Upper lobe of right lung (tissue), 1 donor: ENCODE measurements at regions not wholly inside any gene's neighbourhood (a gene's known extent, or its start where the extent isn't known, plus 50 kb on each side); places are given as distances from the start of the nearest gene placed in this dataset.
"Not testable (repeated sequence)": the region's sequence is repeated elsewhere in the genome, so short reads cannot be mapped to it uniquely, and the experiment has no call there.

Experiments
- ATAC-seq: fragments of 200-7000 bp; cut with Tn5 transposase; one replicate; pipeline ENCODE4 v1.9.1; 2020; ENCODE audit warnings: mild to moderate bottlenecking, moderate library complexity
- DNase-seq: peaks from one replicate; pipeline ENCODE4 v3.0.0-alpha.2; 2020
- H3K27ac ChIP-seq: fragments of 200-600 bp; one replicate; pipeline ENCODE4 v1.8.0; 2022
- H3K27me3 ChIP-seq: fragments of 200-600 bp; one replicate; pipeline ENCODE4 v1.8.0; 2022; ENCODE audit warnings: mild to moderate bottlenecking
- H3K36me3 ChIP-seq: fragments of 200-600 bp; one replicate; pipeline ENCODE4 v1.8.0; 2022
- H3K4me1 ChIP-seq: fragments of 200-600 bp; one replicate; pipeline ENCODE4 v1.8.0; 2022
- H3K4me3 ChIP-seq: fragments of 200-600 bp; one replicate; pipeline ENCODE4 v1.8.0; 2022; ENCODE audit warnings: mild to moderate bottlenecking
- H3K9me3 ChIP-seq: fragments of 200-600 bp; one replicate; pipeline ENCODE4 v1.8.0; 2022
- intact Hi-C: fragments of 100-400 bp; cut with DNase I; formaldehyde crosslinking; loops from one replicate; pipeline ENCODE4 v1.11.0; 2022
- TF ChIP-seq, protein P1 (sequence below): fragments of 200-600 bp; IDR thresholded peaks from one replicate; pipeline ENCODE4 v1.8.0; 2022; ENCODE audit warnings: antibody characterized with exemption
- donor health status: DM: no; HTN: yes; CAD: no; lungs with severe emphysema.

DNA sequence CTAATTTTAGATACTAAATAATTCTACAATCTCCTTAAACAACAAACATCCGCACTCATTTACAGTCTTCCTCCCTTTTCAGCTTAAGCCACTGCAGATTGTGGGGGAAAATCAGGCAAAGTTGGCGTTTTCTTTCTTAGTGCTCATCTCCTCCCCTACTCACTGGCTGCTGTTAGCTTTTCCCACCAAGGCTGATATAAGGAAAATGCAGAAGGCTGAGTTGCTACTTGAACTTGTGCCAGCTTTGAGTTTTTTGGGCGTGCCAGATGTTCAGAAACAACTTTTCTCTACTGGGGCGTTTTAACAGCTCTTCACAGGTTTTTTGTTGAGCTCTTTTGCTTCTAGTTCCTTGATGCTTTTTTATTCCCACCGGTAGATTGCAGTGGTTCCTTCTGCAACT, 222.0 kb downstream of the PYDC2 start:
- no peak for ATAC-seq
- no peak for DNase-seq
- TF ChIP-seq, protein P1, sequence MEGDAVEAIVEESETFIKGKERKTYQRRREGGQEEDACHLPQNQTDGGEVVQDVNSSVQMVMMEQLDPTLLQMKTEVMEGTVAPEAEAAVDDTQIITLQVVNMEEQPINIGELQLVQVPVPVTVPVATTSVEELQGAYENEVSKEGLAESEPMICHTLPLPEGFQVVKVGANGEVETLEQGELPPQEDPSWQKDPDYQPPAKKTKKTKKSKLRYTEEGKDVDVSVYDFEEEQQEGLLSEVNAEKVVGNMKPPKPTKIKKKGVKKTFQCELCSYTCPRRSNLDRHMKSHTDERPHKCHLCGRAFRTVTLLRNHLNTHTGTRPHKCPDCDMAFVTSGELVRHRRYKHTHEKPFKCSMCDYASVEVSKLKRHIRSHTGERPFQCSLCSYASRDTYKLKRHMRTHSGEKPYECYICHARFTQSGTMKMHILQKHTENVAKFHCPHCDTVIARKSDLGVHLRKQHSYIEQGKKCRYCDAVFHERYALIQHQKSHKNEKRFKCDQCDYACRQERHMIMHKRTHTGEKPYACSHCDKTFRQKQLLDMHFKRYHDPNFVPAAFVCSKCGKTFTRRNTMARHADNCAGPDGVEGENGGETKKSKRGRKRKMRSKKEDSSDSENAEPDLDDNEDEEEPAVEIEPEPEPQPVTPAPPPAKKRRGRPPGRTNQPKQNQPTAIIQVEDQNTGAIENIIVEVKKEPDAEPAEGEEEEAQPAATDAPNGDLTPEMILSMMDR = no peak

DNA sequence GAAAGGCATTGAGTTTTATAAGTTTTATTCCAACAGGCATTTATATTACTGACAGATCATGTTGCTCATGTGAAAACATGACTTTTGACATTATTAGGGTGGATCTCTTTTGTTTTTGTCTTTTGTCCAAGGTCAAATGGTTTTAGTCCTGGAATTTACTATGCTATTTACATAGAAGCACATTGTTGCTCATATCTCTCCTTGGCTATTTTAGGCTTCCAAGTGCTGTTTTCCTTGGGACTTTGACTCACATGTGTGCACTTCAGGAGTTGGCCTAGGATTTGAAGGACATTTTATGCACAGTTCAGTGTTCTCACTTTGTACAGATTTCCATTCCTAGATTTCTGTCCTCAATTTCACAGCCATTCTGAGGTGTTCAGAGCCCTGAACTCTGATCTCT, 225.7 kb downstream of the PYDC2 start:
- no peaks in the 10 kb centered on the region for H3K27me3 ChIP-seq
- intact Hi-C loops = no loop called here
- no peaks in the 10 kb centered on the region for H3K4me1 ChIP-seq
- H3K27ac ChIP-seq = no peak overlapping the region
- no peaks in the 10 kb centered on the region for H3K9me3 ChIP-seq
- TF ChIP-seq, protein P1 = no peak
- ATAC-seq (no peak), DNase-seq (no peak)
- no peak overlapping the region for H3K4me3 ChIP-seq
- no peaks in the 10 kb centered on the region for H3K36me3 ChIP-seq

More for the DNA sequence above, 222.0 kb downstream of the PYDC2 start:
- Histone ChIP-seq H3K4me1 (no peaks in the 10 kb centered on the region), H3K36me3 (no peaks in the 10 kb centered on the region), H3K27ac (no peak overlapping the region), H3K4me3 (no peak overlapping the region), H3K9me3 (no peaks in the 10 kb centered on the region), H3K27me3 (no peaks in the 10 kb centered on the region)
- intact Hi-C loops = no loop called here

DNA sequence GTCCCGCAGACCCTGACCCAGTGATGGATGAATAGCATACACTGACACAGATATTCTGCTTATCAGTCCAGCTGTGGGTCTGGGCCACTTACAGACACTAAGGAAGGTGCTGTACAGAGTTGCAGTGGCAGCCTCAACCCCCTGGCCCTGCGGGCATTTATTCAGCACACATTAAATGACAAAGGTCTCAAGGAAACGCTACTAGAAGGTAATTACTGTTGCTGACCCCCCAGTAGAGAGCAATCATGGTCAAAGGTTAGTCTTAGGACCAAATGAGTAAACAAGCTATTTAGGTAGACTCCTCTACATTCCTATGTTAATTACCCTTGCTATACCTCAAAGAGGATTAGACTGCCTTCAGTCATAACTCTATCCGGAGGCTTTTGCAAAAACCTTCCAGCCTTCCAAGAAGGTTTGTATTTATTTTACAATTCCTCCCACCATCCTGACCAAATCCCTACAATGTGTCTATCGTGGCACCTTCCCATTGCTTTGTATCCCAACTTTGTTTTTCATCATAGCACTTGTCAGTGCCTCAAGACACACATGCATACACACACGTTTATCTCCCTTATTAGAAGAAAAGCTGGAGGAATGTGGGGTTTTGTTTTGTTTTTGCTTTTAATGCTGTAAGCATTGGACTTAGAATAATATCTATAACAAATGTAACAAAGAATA, 227.9 kb downstream of the PYDC2 start:
- H3K27ac ChIP-seq = no peak overlapping the region
- no peak overlapping the region for H3K4me3 ChIP-seq
- DNase-seq (no peak), ATAC-seq (no peak)
- H3K36me3 ChIP-seq = no peaks in the 10 kb centered on the region
- TF ChIP-seq, protein P1 = no peak
- no peaks in the 10 kb centered on the region for H3K9me3 ChIP-seq
- intact Hi-C loops = no loop called here
- H3K4me1 ChIP-seq = no peaks in the 10 kb centered on the region
- no peaks in the 10 kb centered on the region for H3K27me3 ChIP-seq

DNA sequence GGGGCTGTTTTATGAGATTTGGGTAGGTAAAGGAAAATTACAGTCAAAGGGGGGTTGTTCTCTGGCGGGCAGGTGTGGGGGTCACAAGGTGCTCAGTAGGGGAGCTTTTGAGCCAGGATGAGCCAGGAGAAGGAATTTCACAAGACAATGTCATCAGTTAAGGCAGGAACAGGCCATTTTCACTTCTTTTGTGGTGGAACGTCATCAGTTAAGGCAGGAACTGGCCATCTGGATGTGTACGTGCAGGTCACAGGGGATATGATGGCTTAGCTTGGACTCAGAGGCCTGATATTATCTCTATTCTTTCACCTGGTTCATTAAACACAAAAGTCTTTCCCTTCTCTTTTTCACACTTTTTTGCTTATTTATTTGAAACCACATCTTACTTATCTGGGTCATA, 230.2 kb downstream of the PYDC2 start:
- intact Hi-C loops, H3K27ac ChIP-seq, DNase-seq, ATAC-seq, H3K27me3 ChIP-seq, H3K9me3 ChIP-seq, H3K4me1 ChIP-seq, H3K36me3 ChIP-seq, H3K4me3 ChIP-seq: not testable (repeated sequence)

DNA sequence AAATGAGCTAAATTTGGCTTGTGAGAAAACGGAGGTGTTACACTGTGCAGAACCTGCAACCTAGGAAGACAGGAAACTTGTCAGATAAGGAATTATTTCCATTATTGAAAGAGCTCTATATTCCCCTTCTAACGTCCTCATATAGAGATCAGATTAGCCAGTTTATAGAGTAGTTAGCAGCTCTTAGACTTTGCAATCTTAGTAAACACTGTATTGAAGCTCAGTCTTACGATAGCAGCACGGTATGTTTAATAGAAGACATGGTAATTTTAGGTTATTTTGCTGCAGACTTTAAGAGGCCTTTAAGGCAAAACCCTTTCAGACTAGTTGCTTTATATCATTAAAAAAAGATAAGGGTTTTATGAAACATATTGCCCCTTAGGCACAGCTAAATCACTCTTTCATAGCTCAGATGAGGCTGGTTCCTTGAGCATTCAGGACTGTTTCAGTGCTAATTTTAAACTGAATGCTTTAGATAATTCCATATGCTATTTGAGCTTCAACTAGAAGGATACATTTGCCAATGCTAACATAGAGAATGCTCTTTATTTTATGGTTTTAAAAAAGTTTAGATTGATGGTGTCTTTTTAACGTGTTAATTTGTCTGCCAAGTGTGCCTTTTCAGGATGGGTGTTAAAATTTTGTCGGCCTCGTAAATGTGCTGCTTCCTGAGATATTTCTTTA, 234.3 kb downstream of the PYDC2 start:
- no peak overlapping the region for H3K4me3 ChIP-seq
- no peaks in the 10 kb centered on the region for H3K27me3 ChIP-seq
- ATAC-seq (no peak), DNase-seq (no peak)
- H3K27ac ChIP-seq = no peak overlapping the region
- H3K36me3 ChIP-seq = no peaks in the 10 kb centered on the region
- H3K9me3 ChIP-seq = no peaks in the 10 kb centered on the region
- H3K4me1 ChIP-seq = no peaks in the 10 kb centered on the region
- TF ChIP-seq, protein P1 = no peak
- intact Hi-C loops = no loop called here

DNA sequence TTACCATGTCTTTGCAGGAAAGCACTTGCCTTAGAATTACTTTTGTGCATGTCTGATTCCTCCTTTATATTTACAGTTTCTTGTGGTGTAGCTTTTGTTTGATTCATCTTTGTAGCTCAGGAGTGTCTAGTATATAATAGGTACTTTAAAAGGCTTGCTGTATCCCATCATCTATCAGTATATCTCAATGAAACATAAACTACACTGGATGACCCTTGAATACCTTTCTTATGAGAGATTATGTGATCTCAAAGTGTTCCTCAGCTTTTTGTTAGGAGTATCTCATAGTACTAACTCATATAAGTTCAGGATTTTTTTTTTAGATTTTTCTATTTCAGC, 234.8 kb downstream of the PYDC2 start:
- Histone ChIP-seq H3K4me1 (no peaks in the 10 kb centered on the region), H3K9me3 (no peaks in the 10 kb centered on the region), H3K27me3 (no peaks in the 10 kb centered on the region), H3K36me3 (no peaks in the 10 kb centered on the region), H3K4me3 (no peak overlapping the region), H3K27ac (no peak overlapping the region)
- ATAC-seq = no peak
- TF ChIP-seq, protein P1 = no peak
- DNase-seq = no peak
- intact Hi-C loops = no loop called here
